ENCODE measurements at regions not wholly inside any gene's neighbourhood (a gene's known extent, or its start where the extent isn't known, plus 50 kb on each side); places are given as distances from the start of the nearest gene placed in this dataset.
"Not testable (repeated sequence)": the region's sequence is repeated elsewhere in the genome, so short reads cannot be mapped to it uniquely, and the experiment has no call there.

- H3K4me2 ChIP-seq (ENCODE audit: low read depth, low read length); POLR2A ChIA-PET (ENCODE audit: unreplicated experiment); H3K18ac ChIP-seq (ENCODE audit: low read depth, low read length); H3K79me1 ChIP-seq (ENCODE audit: low read depth in 1 of 2, low read length in 2 of 2); H2BK20ac ChIP-seq (ENCODE audit: low read depth, low read length); H3K4ac ChIP-seq (ENCODE audit: low read depth, low read length); H2BK5ac ChIP-seq (ENCODE audit: low read depth, low read length, poor library complexity, severe bottlenecking); intact Hi-C loops (cut with micrococcal nuclease); in situ Hi-C loops (cut with MboI; ENCODE audit: low sequenced_read_pairs); ATAC-seq (ENCODE audit: low read depth); H3K27me3 ChIP-seq (ENCODE audit: control insufficient read depth, insufficient read depth, low read length); H3K9me1 ChIP-seq (ENCODE audit: insufficient read depth, low read length); H4K91ac ChIP-seq (ENCODE audit: insufficient read depth, low read depth, low read length); H2AK5ac ChIP-seq (ENCODE audit: low read depth, low read length); H3K9ac ChIP-seq (ENCODE audit: low read depth, low read length); H3K4me1 ChIP-seq (ENCODE audit: control insufficient read depth, insufficient read depth, low read length); H3K23ac ChIP-seq (ENCODE audit: low read depth, low read length); H4K20me1 ChIP-seq (ENCODE audit: insufficient read depth, low read length); H3K9me3 ChIP-seq (ENCODE audit: control insufficient read depth, insufficient read depth, low read length); H2BK120ac ChIP-seq (ENCODE audit: low read depth, low read length); BruUV-seq (replicated peaks); H2BK15ac ChIP-seq (ENCODE audit: low read depth, low read length); H4K5ac ChIP-seq (ENCODE audit: low read depth, low read length); H3K14ac ChIP-seq (replicated peaks; ENCODE audit: low read depth, low read length); CTCF ChIA-PET; H2AFZ ChIP-seq (replicated peaks; ENCODE audit: low read length, poor library complexity); H2AK9ac ChIP-seq (replicated peaks; ENCODE audit: low read depth, low read length, poor library complexity); H3K56ac ChIP-seq (ENCODE audit: extremely low read depth, insufficient read depth, low read length); H3K4me3 ChIP-seq (ENCODE audit: insufficient read depth, low read depth, low read length); H4K8ac ChIP-seq (ENCODE audit: low read depth in 2 of 2, low read length in 2 of 2); DNase-seq; H3K27ac ChIP-seq (ENCODE audit: insufficient read depth, low read length); H3K36me3 ChIP-seq (ENCODE audit: control insufficient read depth, insufficient read depth, low read length); dilution Hi-C loops (cut with HindIII; ENCODE audit: low sequenced_read_pairs, unreplicated experiment): not testable (repeated sequence)
- WGBS, 2 experiments (ENCODE audit: extremely low coverage in 2 of 2, insufficient read length in 1 of 2), result 68% methylated on average over 6 of the region's 13 CpGs; no CpG with 5 or more reads in 1 of the 2 experiments
These were observed 124.2 kb upstream of the ZNF184 start for GRCh38 chr6:27597031-27597567.

All from IMR-90 (cell line).